GM23248 (cell line): ENCODE measurements at regions not wholly inside any gene's neighbourhood (a gene's known extent, or its start where the extent isn't known, plus 50 kb on each side); places are given as distances from the start of the nearest gene placed in this dataset.

Source experiments
- EZH2 ChIP-seq: fragments of 200-600 bp; sonication (generic); IDR thresholded peaks from 2 replicates; pipeline ENCODE4 v1.6.1; 2018; ENCODE audit warnings: antibody characterized with exemption, mild to moderate bottlenecking; ENCODE audit not compliant: insufficient read depth, poor library complexity, severe bottlenecking
- EZH2phosphoT487 ChIP-seq: fragments of 200-600 bp; sonication (generic); IDR thresholded peaks from 2 replicates; pipeline ENCODE4 v1.6.1; 2018; ENCODE audit warnings: antibody characterized with exemption, moderate library complexity, mild to moderate bottlenecking, low read depth; ENCODE audit not compliant: insufficient read depth

GRCh38 chr13:106699311-106699710, 131.4 kb upstream of the ARGLU1 start:
- no peak for TF ChIP-seq EZH2
- no peak for TF ChIP-seq EZH2phosphoT487
